ENCODE measurements at regions not wholly inside any gene's neighbourhood (a gene's known extent, or its start where the extent isn't known, plus 50 kb on each side); places are given as distances from the start of the nearest gene placed in this dataset.

DNA sequence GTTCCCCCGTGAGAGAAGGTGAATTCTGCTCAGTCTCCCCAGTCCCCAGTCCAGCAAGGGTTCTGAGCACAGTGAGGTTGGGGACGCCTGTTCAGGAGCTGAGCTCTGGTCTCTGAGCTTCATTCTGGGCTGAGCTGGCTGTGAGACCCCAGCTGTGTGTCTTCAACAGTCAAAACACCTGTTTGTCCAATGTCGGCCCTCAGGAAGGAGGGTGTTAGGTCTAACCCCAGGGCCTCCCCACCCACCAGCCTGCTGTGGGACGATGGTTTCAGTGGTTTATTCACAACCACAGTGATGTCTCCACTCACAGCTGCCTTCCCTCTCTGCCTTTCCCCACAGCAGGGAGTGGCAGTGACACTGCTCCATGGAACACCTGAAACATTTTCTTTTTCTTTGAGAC is 1282.9 kb downstream of the TBC1D22A start (continued):
- TF ChIP-seq, protein P1, sequence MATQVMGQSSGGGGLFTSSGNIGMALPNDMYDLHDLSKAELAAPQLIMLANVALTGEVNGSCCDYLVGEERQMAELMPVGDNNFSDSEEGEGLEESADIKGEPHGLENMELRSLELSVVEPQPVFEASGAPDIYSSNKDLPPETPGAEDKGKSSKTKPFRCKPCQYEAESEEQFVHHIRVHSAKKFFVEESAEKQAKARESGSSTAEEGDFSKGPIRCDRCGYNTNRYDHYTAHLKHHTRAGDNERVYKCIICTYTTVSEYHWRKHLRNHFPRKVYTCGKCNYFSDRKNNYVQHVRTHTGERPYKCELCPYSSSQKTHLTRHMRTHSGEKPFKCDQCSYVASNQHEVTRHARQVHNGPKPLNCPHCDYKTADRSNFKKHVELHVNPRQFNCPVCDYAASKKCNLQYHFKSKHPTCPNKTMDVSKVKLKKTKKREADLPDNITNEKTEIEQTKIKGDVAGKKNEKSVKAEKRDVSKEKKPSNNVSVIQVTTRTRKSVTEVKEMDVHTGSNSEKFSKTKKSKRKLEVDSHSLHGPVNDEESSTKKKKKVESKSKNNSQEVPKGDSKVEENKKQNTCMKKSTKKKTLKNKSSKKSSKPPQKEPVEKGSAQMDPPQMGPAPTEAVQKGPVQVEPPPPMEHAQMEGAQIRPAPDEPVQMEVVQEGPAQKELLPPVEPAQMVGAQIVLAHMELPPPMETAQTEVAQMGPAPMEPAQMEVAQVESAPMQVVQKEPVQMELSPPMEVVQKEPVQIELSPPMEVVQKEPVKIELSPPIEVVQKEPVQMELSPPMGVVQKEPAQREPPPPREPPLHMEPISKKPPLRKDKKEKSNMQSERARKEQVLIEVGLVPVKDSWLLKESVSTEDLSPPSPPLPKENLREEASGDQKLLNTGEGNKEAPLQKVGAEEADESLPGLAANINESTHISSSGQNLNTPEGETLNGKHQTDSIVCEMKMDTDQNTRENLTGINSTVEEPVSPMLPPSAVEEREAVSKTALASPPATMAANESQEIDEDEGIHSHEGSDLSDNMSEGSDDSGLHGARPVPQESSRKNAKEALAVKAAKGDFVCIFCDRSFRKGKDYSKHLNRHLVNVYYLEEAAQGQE (tag by site-specific recombination; IDR thresholded peaks at IDR 0.05) = no peak
- no peak for TF ChIP-seq PRDM2 (tag by site-specific recombination; IDR thresholded peaks at IDR 0.05; ENCODE audit: borderline replicate concordance)
- no peak for TF ChIP-seq ZNF174 (tag by site-specific recombination; IDR thresholded peaks at IDR 0.05)
- no peak for TF ChIP-seq ZNF155 (tag by site-specific recombination; IDR thresholded peaks at IDR 0.05)

DNA sequence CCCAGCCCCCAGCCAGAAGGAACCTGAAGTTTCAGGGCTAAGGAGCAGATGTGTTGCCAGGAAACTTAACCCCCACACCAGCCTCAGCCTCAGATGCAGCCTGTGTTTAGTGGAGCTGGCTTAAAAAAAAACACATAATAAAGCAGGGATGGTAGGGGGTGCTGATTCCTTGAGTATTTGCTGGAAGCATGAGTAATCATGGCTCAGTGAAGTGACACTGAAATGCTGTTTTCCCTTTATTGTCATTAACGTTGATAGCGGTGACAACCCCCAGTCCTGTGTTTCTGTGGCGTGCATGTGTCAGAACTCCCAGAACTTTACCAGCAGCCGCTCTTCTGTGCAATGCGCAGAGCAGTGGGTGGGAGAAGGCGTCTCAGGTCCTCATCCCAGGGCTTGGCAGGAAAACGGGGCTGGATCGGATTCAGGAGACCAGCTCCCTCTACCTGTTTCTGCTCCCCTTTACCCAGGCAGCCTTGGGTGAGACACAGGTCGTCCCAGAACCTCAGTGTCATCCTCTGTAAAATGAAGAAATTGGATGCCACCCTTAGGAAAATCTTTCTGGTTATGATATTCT is 1282.1 kb downstream of the TBC1D22A start:
- no peaks in the 10 kb centered on the region for H3K4me1 ChIP-seq (ENCODE audit: control insufficient read depth, insufficient read depth, low read length)
- ChIA-PET POLR2A (no interaction called here), CTCF (no interaction called here)

DNA sequence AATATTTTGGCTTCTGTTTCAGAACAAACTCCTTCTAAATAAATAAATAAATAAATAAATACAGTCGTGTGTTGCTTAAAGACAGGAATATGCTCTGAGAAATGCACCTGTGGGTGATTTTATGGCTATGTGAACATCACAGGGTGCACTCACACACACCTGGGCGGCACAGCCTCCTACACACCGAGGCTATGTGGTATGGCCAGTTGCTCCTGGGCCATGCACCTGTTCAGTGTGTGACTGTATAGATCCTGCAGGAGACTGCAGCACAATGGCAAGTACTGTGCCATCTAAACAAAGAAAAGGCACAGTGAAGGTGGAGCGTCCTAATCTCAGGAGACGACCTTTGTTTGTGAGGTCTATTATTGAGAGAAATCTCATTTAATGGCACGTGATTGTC is 1281.1 kb downstream of the TBC1D22A start:
- H3K36me3 ChIP-seq (ENCODE audit: control insufficient read depth in 2 of 2, insufficient read depth in 1 of 2, low read length in 2 of 2) = no peaks in the 10 kb centered on the region
- ChIA-PET POLR2A (no interaction called here), CTCF (interaction anchor here (0.7 kb wide), 1 partner anchor 276 kb away, joined by 3 read pairs; no protein-coding TSS in a partner anchor)
- no peak for TF ChIP-seq ZNF639 (tag by site-specific recombination; IDR thresholded peaks at IDR 0.05)
- no peak for TF ChIP-seq ZNF354C (tag by site-specific recombination; IDR thresholded peaks at IDR 0.05; ENCODE audit: borderline replicate concordance, low read depth)
- TF ChIP-seq, protein P2, sequence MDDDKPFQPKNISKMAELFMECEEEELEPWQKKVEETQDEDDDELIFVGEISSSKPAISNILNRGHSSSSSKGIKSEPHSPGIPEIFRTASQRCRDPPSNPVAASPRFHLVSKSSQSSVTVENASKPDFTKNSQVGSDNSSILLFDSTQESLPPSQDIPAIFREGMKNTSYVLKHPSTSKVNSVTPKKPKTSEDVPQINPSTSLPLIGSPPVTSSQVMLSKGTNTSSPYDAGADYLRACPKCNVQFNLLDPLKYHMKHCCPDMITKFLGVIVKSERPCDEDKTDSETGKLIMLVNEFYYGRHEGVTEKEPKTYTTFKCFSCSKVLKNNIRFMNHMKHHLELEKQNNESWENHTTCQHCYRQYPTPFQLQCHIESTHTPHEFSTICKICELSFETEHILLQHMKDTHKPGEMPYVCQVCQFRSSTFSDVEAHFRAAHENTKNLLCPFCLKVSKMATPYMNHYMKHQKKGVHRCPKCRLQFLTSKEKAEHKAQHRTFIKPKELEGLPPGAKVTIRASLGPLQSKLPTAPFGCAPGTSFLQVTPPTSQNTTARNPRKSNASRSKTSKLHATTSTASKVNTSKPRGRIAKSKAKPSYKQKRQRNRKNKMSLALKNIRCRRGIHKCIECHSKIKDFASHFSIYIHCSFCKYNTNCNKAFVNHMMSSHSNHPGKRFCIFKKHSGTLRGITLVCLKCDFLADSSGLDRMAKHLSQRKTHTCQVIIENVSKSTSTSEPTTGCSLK (tag by site-specific recombination; IDR thresholded peaks at IDR 0.05) = no peak
- no peak for TF ChIP-seq ZNF585B (tag by site-specific recombination; IDR thresholded peaks at IDR 0.05)
- no peak for TF ChIP-seq ZSCAN30 (tag by site-specific recombination; IDR thresholded peaks at IDR 0.05)
- no peak for TF ChIP-seq GLI4 (tag by site-specific recombination; IDR thresholded peaks at IDR 0.05)
- TF ChIP-seq KLF7 (tag by site-specific recombination; IDR thresholded peaks at IDR 0.05; ENCODE audit: borderline replicate concordance) = no peak
- TF ChIP-seq ZNF544 (tag by site-specific recombination; IDR thresholded peaks at IDR 0.05) = no peak
- no peak for TF ChIP-seq MZF1 (tag by site-specific recombination; IDR thresholded peaks at IDR 0.05; ENCODE audit: borderline replicate concordance)
- TF ChIP-seq YY1 (tag by site-specific recombination; IDR thresholded peaks at IDR 0.05) = no peak
- no peak for TF ChIP-seq GLI2 (tag by site-specific recombination; IDR thresholded peaks at IDR 0.05; ENCODE audit: borderline replicate concordance, low read depth)
- TF ChIP-seq ZNF596 (tag by site-specific recombination; IDR thresholded peaks at IDR 0.05) = no peak
- no peak for TF ChIP-seq ZNF529 (tag by site-specific recombination; IDR thresholded peaks at IDR 0.05; ENCODE audit: insufficient replicate concordance)

More for the DNA sequence above, 1282.1 kb downstream of the TBC1D22A start:
- TF ChIP-seq ZNF426 (tag by site-specific recombination; IDR thresholded peaks at IDR 0.05) (no peak), ZNF76 (tag by site-specific recombination; IDR thresholded peaks at IDR 0.05; ENCODE audit: borderline replicate concordance, low read depth) (no peak), ZFP41 (tag by site-specific recombination; IDR thresholded peaks at IDR 0.05; ENCODE audit: borderline replicate concordance) (no peak), ZNF571 (tag by site-specific recombination; IDR thresholded peaks at IDR 0.05) (no peak)
- no peak overlapping the region for H3K27ac ChIP-seq (ENCODE audit: extremely low read depth, low read depth, low read length)
- no peaks in the 10 kb centered on the region for H3K36me3 ChIP-seq (ENCODE audit: control insufficient read depth in 2 of 2, insufficient read depth in 1 of 2, low read length in 2 of 2)
- H3K9me3 ChIP-seq (ENCODE audit: control insufficient read depth, insufficient read depth, low read depth, low read length) = no peaks in the 10 kb centered on the region
- H3K4me3 ChIP-seq (ENCODE audit: low read depth, low read length) = no peak overlapping the region

More for the DNA sequence above, 1281.1 kb downstream of the TBC1D22A start:
- no peak overlapping the region for H3K27ac ChIP-seq (ENCODE audit: extremely low read depth, low read depth, low read length)
- no peak overlapping the region for H3K4me3 ChIP-seq (ENCODE audit: low read depth, low read length)
- H3K4me1 ChIP-seq (ENCODE audit: control insufficient read depth, insufficient read depth, low read length) = no peaks in the 10 kb centered on the region
- no peaks in the 10 kb centered on the region for H3K9me3 ChIP-seq (ENCODE audit: control insufficient read depth, insufficient read depth, low read depth, low read length)
